NCI-H2029 treated with DMSO at 0.1 percent for 48 hours (cell line): ENCODE measurements at regions not wholly inside any gene's neighbourhood (a gene's known extent, or its start where the extent isn't known, plus 50 kb on each side); places are given as distances from the start of the nearest gene placed in this dataset.
"Not testable (repeated sequence)": the region's sequence is repeated elsewhere in the genome, so short reads cannot be mapped to it uniquely, and the experiment has no call there.

Experiments
- DNase-seq: peaks from one replicate; lab custom pipeline; 2025; lab: John Stamatoyannopoulos, UW

GRCh38 chr5:10126900-10127299, 122.8 kb downstream of the ATPSCKMT start:
- no peak for DNase-seq

- DNase-seq: no peak
Observed at GRCh38 chr5:10125116-10125515, 124.6 kb downstream of the ATPSCKMT start.

DNA sequence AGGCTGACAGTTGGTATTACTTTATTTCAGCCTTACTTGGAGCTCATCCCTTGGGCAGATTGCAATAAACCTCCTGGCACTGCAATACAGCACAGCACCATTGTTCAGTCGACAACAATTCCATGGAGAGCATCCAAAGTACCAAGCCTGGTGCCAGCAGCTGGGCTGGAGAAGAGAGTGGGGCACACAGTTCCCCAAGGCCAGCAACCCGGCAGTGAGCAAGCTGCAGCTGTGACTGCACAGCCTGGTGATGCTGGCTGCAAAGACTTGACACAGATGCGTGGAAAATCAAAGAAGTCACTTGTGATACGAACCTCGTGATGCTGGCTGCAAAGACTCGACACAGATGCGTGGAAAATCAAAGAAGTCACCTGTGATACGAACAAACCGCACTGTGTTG, 125.4 kb downstream of the ATPSCKMT start:
- no peak for DNase-seq

GRCh38 chr5:10123254-10123989, 126.3 kb downstream of the ATPSCKMT start:
- DNase-seq: no peak

GRCh38 chr5:10122076-10122726, 127.5 kb downstream of the ATPSCKMT start:
- no peak for DNase-seq

DNA sequence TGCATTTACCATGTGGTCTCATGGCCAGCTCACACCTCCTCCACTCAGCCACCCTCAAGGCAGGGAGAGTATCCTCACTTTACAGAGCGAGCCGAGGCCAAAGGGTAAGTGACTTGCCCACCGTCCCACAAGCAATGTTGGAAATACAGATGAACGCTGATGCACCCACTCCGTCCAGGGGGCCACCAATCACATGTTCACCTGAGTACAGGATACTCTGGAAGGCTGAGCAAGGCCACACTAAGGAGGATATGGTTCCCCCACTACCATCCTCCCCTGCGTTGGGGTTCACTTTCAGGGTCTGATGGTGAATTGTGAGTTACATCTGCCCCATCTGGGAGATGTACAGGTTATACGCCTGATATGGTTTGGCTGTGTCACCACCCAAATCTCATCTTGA, 128.8 kb downstream of the ATPSCKMT start:
- no peak for DNase-seq

DNA sequence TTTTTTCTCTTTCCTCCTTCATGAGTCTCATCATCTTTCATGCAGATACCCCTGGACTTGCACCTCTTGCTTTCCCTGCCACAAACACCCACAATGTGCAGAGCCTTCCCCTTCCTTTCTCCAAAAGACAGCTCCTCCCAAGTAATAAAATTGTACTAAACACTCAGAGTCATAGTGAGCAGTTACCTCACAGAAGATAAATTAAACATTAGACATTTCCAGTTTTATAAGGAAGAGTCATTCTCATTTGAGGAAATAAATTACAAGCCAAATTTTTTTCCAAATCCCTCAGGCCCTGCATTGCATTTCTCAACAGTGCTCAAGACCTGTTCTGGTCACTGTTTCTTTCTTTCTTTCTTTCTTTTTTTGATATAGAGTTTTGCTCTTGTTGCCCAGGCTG, 131.5 kb downstream of the ATPSCKMT start:
- no peak for DNase-seq

- no peak for DNase-seq
Observed at GRCh38 chr5:10116594-10116993, 133.1 kb downstream of the ATPSCKMT start.

DNA sequence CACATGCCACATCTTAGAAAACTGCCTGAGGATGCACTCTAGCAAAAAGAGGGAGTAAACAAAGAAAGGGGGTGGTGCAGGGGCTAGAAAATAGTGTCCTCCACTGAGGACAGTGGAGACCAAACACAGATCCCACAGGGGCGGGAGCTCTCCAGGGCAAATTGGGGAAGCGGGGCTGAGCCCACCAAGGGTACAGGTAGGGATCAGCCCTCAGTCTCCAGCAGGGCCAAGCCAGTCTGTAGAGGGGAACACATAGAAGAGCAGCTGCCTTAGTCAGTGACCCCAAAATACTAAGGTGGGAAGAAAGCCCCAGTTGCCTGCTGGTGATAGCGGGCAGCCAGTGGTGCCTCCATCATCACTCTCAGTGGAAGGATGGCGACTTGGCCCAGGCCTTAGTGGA, 134.0 kb downstream of the ATPSCKMT start:
- DNase-seq: no peak

DNA sequence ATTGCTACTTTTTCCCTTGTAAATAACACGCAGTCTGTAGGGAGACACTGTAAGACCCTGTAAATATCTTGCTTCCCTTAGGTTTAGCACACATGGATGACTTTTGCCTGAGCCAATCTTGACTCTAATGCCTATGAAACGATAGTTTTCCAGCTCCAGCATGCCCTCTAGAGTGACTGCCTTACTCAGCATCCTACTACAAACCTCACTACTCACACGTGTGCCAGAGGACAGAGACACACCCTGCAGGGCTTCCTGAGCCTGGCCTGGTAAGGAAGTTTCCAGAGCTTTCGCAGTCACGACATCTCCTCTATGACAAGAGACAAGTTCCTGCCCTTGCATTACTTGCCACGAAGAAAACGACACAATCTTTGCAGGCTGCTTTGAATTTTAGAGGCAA, 138.1 kb downstream of the ATPSCKMT start:
- no peak for DNase-seq

GRCh38 chr5:10110228-10110627, 139.5 kb downstream of the ATPSCKMT start:
- DNase-seq: no peak

DNA sequence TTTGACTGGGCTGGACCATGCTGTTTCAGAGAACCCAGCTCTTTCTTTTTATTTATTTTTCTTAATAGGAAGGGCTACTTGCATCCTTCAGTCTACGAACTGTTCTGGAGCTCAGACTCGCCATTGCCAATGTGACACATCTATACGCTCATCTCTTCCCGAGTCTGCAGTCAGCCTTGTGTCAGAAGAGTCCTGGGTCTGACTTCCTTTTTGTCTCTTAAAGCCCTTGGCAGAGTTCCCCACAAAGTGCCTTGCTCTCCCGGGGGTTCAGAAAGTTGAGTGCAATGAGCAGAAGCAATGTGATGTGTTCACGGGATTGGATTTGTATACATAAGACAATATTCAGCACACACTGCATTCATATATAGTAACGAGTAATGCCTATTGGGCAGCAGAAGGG, 140.4 kb downstream of the ATPSCKMT start:
- no peak for DNase-seq

GRCh38 chr5:10106806-10107205, 142.9 kb downstream of the ATPSCKMT start:
- no peak for DNase-seq

- DNase-seq: no peak
Observed at GRCh38 chr5:10106285-10106684, 143.4 kb downstream of the ATPSCKMT start.

- DNase-seq: no peak
Observed at GRCh38 chr5:10102706-10103497, 146.8 kb downstream of the ATPSCKMT start.

DNA sequence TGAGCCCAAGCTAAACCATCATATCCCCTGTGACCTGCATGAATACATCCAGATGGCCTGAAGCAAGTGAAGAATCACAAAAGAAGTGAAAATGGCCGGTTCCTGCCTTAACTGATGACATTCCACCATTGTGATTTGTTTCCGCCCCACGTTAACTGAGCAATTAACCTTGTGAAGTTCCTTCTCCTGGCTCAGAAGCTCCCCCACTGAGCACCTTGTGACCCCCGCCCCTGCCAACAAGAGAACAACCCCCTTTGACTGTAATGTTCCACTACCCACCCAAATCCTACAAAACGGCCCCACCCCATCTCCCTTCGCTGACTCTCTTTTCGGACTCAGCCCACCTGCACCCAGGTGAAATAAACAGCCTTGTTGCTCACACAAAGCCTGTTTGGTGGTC, 147.5 kb downstream of the ATPSCKMT start:
- not testable (repeated sequence) for DNase-seq

DNA sequence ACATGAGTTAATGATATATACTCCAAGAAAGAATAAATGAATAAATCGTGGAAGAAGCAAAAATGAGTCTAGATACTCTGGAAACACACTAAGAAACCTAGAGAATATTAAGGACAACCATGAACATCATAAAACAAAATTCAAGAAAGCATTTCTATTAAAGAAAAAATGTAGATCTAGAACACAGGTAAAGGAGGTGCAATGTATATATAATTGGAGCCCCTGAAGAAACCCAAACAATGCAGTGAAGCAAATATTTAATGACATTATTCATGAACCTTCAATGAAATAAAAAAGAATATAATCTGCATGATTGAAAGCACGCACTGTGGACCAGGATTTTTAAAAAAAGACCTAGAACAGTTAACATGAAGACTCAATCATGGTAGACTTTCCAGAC, 150.1 kb downstream of the ATPSCKMT start:
- no peak for DNase-seq

GRCh38 chr5:10091701-10092100, 158.0 kb downstream of the ATPSCKMT start:
- no peak for DNase-seq

- DNase-seq: no peak
Observed at GRCh38 chr5:10090074-10090473, 159.6 kb downstream of the ATPSCKMT start.

DNA sequence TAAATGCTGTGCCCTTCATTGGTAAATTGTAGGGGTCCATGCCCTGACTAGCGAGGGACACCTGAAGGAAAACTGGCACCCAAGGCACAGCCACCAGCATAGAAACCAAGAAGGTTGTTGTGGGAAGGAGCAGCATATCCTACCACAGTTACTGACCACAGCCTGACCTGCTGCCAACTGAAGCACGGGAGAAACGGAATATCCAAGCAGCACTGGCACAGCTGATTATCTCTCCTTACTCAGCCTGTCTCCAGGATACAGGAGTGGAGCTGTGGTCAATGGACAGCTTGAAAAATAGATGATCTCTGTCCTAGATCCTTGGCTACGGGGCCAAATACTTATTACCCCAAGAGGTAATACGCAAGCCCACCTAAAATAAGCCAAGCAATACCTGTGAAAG, 164.5 kb downstream of the ATPSCKMT start:
- no peak for DNase-seq

DNA sequence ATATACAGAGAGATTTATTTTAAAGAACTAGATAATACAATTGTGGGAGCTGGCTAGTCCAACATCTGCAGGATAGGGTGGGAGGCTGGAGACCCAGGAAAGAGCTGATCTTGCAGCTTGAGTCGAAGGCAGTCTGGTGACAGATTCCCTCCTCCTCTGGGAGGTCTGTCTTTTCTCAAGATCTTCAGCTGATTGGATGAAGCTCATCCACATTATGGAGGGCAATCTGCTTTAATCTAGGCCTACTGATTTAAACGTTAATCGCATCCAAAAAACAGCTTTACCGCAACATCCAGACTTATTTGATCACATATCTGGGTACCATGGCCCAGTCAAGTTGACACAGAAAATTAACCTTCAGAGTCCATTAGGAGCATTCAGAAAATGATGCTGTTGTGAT, 168.1 kb downstream of the ATPSCKMT start:
- no peak for DNase-seq

- no peak for DNase-seq
Observed at GRCh38 chr5:10077791-10078545, 171.7 kb downstream of the ATPSCKMT start.
